NCI-H82 (cell line): ENCODE measurements at regions not wholly inside any gene's neighbourhood (a gene's known extent, or its start where the extent isn't known, plus 50 kb on each side); places are given as distances from the start of the nearest gene placed in this dataset.

Experiments
- DNase-seq: peaks from one replicate; lab custom pipeline; 2025; lab: John Stamatoyannopoulos, UW

GRCh38 chr11:30155428-30155827 is 75.4 kb upstream of the FSHB start:
- DNase-seq: no peak

- DNase-seq: no peak
Observed at GRCh38 chr11:30159546-30159945, 71.3 kb upstream of the FSHB start.

GRCh38 chr11:30165652-30166051 is 65.2 kb upstream of the FSHB start:
- no peak for DNase-seq

DNA sequence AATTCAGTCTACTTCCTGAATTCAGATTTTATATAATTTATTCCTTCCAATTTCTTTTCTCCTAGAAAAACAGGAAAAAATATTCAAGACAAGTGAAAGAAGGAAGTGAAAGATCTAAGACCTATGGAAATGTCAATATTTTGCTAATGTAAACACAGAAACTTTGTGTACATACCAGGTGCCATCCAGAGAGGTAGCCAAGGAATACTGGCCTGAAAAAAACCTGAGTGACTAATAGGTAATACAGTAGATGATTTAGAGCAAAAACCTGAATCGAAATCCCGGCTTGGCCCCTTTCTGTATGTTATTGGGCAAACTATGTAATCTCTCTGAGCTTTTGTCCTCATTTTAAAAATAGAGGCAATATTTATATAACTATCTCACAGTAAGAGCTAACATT is 59.2 kb upstream of the FSHB start:
- no peak for DNase-seq

GRCh38 chr11:30172158-30172557 is 58.7 kb upstream of the FSHB start:
- no peak for DNase-seq

- DNase-seq: peak; percentile 81
Observed at GRCh38 chr11:30172883-30173311, 57.9 kb upstream of the FSHB start.

GRCh38 chr11:30174265-30175020 is 56.4 kb upstream of the FSHB start:
- DNase-seq: peak; percentile 42
